IPS-18a (cell line): ENCODE measurements at regions not wholly inside any gene's neighbourhood (a gene's known extent, or its start where the extent isn't known, plus 50 kb on each side); places are given as distances from the start of the nearest gene placed in this dataset.
"Not testable (repeated sequence)": the region's sequence is repeated elsewhere in the genome, so short reads cannot be mapped to it uniquely, and the experiment has no call there.

ENCODE experiments used
- H3K27ac ChIP-seq: one replicate; pipeline ENCODE4 v1.5.1; 2013; ENCODE audit warnings: low read length
- H3K27me3 ChIP-seq: one replicate; pipeline ENCODE4 v1.6.1; 2013; ENCODE audit warnings: mild to moderate bottlenecking, low read length; ENCODE audit not compliant: control insufficient read depth, insufficient read depth
- H3K36me3 ChIP-seq: one replicate; pipeline ENCODE4 v1.6.1; 2013; ENCODE audit warnings: low read depth, low read length; ENCODE audit not compliant: control insufficient read depth
- H3K4me1 ChIP-seq: one replicate; pipeline ENCODE4 v1.6.1; 2013; ENCODE audit warnings: low read depth, low read length; ENCODE audit not compliant: control insufficient read depth
- H3K4me3 ChIP-seq: one replicate; pipeline ENCODE4 v1.5.1; 2013; ENCODE audit warnings: low read length
- H3K9ac ChIP-seq: one replicate; pipeline ENCODE4 v1.6.1; 2013; ENCODE audit warnings: mild to moderate bottlenecking, low read length, moderate library complexity
- H3K9me3 ChIP-seq: one replicate; pipeline ENCODE4 v1.6.1; 2013; ENCODE audit warnings: low read depth, low read length; ENCODE audit not compliant: control insufficient read depth

- Histone ChIP-seq H3K4me1 (peaks cover 8% of the 10 kb centered on the region), H3K9ac (no peak overlapping the region), H3K4me3 (no peak overlapping the region), H3K36me3 (no peaks in the 10 kb centered on the region), H3K27ac (no peak overlapping the region), H3K9me3 (peaks cover 4% of the 10 kb centered on the region), H3K27me3 (no peaks in the 10 kb centered on the region)
These were observed 115.0 kb upstream of the USP25 start for GRCh38 chr21:15614766-15615165.

- Histone ChIP-seq H3K4me1 (peaks cover 8% of the 10 kb centered on the region), H3K4me3 (no peak overlapping the region), H3K27me3 (no peaks in the 10 kb centered on the region), H3K9me3 (no peaks in the 10 kb centered on the region), H3K9ac (no peak overlapping the region), H3K36me3 (no peaks in the 10 kb centered on the region), H3K27ac (no peak overlapping the region)
These were observed 112.8 kb upstream of the USP25 start for GRCh38 chr21:15616864-15617574.

- Histone ChIP-seq H3K9ac (no peak overlapping the region), H3K36me3 (no peaks in the 10 kb centered on the region), H3K4me1 (peaks cover 8% of the 10 kb centered on the region), H3K27me3 (no peaks in the 10 kb centered on the region), H3K9me3 (no peaks in the 10 kb centered on the region), H3K4me3 (no peak overlapping the region), H3K27ac (no peak overlapping the region)
These were observed 111.8 kb upstream of the USP25 start for GRCh38 chr21:15617964-15618363.

- H3K36me3 ChIP-seq, result no peaks in the 10 kb centered on the region
- peaks cover 8% of the 10 kb centered on the region for H3K4me1 ChIP-seq
- H3K9me3 ChIP-seq, result no peaks in the 10 kb centered on the region
- H3K27me3 ChIP-seq, result no peaks in the 10 kb centered on the region
- H3K27ac ChIP-seq, result no peak overlapping the region
- H3K4me3 ChIP-seq, result no peak overlapping the region
- H3K9ac ChIP-seq, result no peak overlapping the region
These were observed 108.9 kb upstream of the USP25 start for GRCh38 chr21:15620892-15621291.

GRCh38 chr21:15624646-15625045 lies 105.1 kb upstream of the USP25 start:
- Histone ChIP-seq H3K36me3 (no peaks in the 10 kb centered on the region), H3K27ac (no peak overlapping the region), H3K9me3 (no peaks in the 10 kb centered on the region), H3K4me3 (no peak overlapping the region), H3K9ac (no peak overlapping the region), H3K27me3 (no peaks in the 10 kb centered on the region), H3K4me1 (no peaks in the 10 kb centered on the region)

GRCh38 chr21:15625363-15625762 lies 104.4 kb upstream of the USP25 start:
- no peaks in the 10 kb centered on the region for H3K4me1 ChIP-seq

GRCh38 chr21:15626031-15626430 lies 103.8 kb upstream of the USP25 start:
- no peaks in the 10 kb centered on the region for H3K27me3 ChIP-seq
- no peak overlapping the region for H3K27ac ChIP-seq
- no peaks in the 10 kb centered on the region for H3K4me1 ChIP-seq
- no peaks in the 10 kb centered on the region for H3K36me3 ChIP-seq
- H3K4me3 ChIP-seq, result no peak overlapping the region
- no peaks in the 10 kb centered on the region for H3K9me3 ChIP-seq
- H3K9ac ChIP-seq, result no peak overlapping the region

More at GRCh38 chr21:15625363-15625762, 104.4 kb upstream of the USP25 start:
- Histone ChIP-seq H3K27ac (no peak overlapping the region), H3K36me3 (no peaks in the 10 kb centered on the region), H3K4me3 (no peak overlapping the region), H3K9ac (no peak overlapping the region), H3K9me3 (no peaks in the 10 kb centered on the region), H3K27me3 (no peaks in the 10 kb centered on the region)

GRCh38 chr21:15627011-15627410 lies 102.8 kb upstream of the USP25 start:
- Histone ChIP-seq H3K4me3 (no peak overlapping the region), H3K9ac (no peak overlapping the region), H3K4me1 (no peaks in the 10 kb centered on the region), H3K27ac (no peak overlapping the region), H3K36me3 (no peaks in the 10 kb centered on the region), H3K27me3 (no peaks in the 10 kb centered on the region), H3K9me3 (no peaks in the 10 kb centered on the region)

GRCh38 chr21:15627823-15628222 lies 102.0 kb upstream of the USP25 start:
- Histone ChIP-seq H3K36me3 (no peaks in the 10 kb centered on the region), H3K4me1 (no peaks in the 10 kb centered on the region), H3K4me3 (no peak overlapping the region)

GRCh38 chr21:15631342-15631741 lies 98.4 kb upstream of the USP25 start:
- no peaks in the 10 kb centered on the region for H3K36me3 ChIP-seq
- H3K9ac ChIP-seq, result no peak overlapping the region
- H3K4me1 ChIP-seq, result no peaks in the 10 kb centered on the region

More at GRCh38 chr21:15627823-15628222, 102.0 kb upstream of the USP25 start:
- H3K27ac ChIP-seq, result no peak overlapping the region
- H3K27me3 ChIP-seq, result no peaks in the 10 kb centered on the region
- no peaks in the 10 kb centered on the region for H3K9me3 ChIP-seq
- no peak overlapping the region for H3K9ac ChIP-seq

GRCh38 chr21:15634541-15634940 lies 95.2 kb upstream of the USP25 start:
- not testable (repeated sequence) for H3K9ac ChIP-seq, H3K9me3 ChIP-seq

More at GRCh38 chr21:15631342-15631741, 98.4 kb upstream of the USP25 start:
- Histone ChIP-seq H3K27ac (no peak overlapping the region), H3K4me3 (no peak overlapping the region), H3K27me3 (no peaks in the 10 kb centered on the region), H3K9me3 (no peaks in the 10 kb centered on the region)

GRCh38 chr21:15638856-15639549 lies 90.8 kb upstream of the USP25 start:
- H3K9me3 ChIP-seq, result no peaks in the 10 kb centered on the region
- no peak overlapping the region for H3K4me3 ChIP-seq
- no peak overlapping the region for H3K27ac ChIP-seq
- H3K4me1 ChIP-seq, result no peaks in the 10 kb centered on the region
- H3K9ac ChIP-seq, result no peak overlapping the region
- no peaks in the 10 kb centered on the region for H3K27me3 ChIP-seq
- no peaks in the 10 kb centered on the region for H3K36me3 ChIP-seq

More at GRCh38 chr21:15634541-15634940, 95.2 kb upstream of the USP25 start:
- not testable (repeated sequence) for H3K27me3 ChIP-seq, H3K36me3 ChIP-seq, H3K27ac ChIP-seq, H3K4me1 ChIP-seq, H3K4me3 ChIP-seq
